Liver (tissue), 8 donors: ENCODE measurements at regions not wholly inside any gene's neighbourhood (a gene's known extent, or its start where the extent isn't known, plus 50 kb on each side); places are given as distances from the start of the nearest gene placed in this dataset.
"Not testable (repeated sequence)": the region's sequence is repeated elsewhere in the genome, so short reads cannot be mapped to it uniquely, and the experiment has no call there.

ENCODE experiments used
- DNase-seq: peaks from one replicate; pipeline ENCODE4 v3.0.0-alpha.2; 2017; ENCODE audit warnings: low spot score
- H3K27ac ChIP-seq, 2 donors: one replicate each; pipeline ENCODE4 v1.7.0; 2013; ENCODE audit warnings: inconsistent platforms in 2 of 2, low read length in 2 of 2, control low read depth in 1 of 2, low read depth in 1 of 2, mild to moderate bottlenecking in 1 of 2
- H3K27me3 ChIP-seq, 4 donors: one replicate each; pipeline versions ENCODE4 v1.6.1 to v1.7.0; 2013; ENCODE audit warnings: low read length in 3 of 4, inconsistent platforms in 1 of 4, mild to moderate bottlenecking in 1 of 4, moderate library complexity in 1 of 4; ENCODE audit not compliant: control insufficient read depth in 4 of 4, insufficient read depth in 4 of 4
- H3K36me3 ChIP-seq, 4 donors: one replicate each; pipeline versions ENCODE4 v1.6.1 to v1.7.0; 2013; ENCODE audit warnings: low read length in 3 of 4, mild to moderate bottlenecking in 3 of 4, low read depth in 1 of 4, moderate library complexity in 1 of 4; ENCODE audit not compliant: control insufficient read depth in 4 of 4, insufficient read depth in 3 of 4
- H3K4me1 ChIP-seq, 4 donors: one replicate each; pipeline versions ENCODE4 v1.6.1 to v1.7.0; 2013; ENCODE audit warnings: low read length in 3 of 4, mild to moderate bottlenecking in 3 of 4, moderate library complexity in 1 of 4; ENCODE audit not compliant: control insufficient read depth in 4 of 4, insufficient read depth in 4 of 4
- H3K4me3 ChIP-seq, 3 donors: one replicate each; pipeline versions ENCODE4 v1.6.1 to v1.7.0; 2013; ENCODE audit warnings: low read length in 3 of 3, control low read depth in 1 of 3, low read depth in 1 of 3, mild to moderate bottlenecking in 1 of 3
- H3K9ac ChIP-seq, 2 donors: one replicate each; pipeline ENCODE4 v1.7.0; 2013; ENCODE audit warnings: low read length in 2 of 2, mild to moderate bottlenecking in 2 of 2, moderate library complexity in 2 of 2, control low read depth in 1 of 2, low read depth in 1 of 2
- H3K9me3 ChIP-seq, 4 donors: one replicate each; pipeline versions ENCODE4 v1.6.1 to v1.7.0; 2013; ENCODE audit warnings: low read length in 3 of 4; ENCODE audit not compliant: control insufficient read depth in 4 of 4
- EGR1 ChIP-seq, 2 donors: IDR thresholded peaks; 2 replicates each; pipeline ENCODE4 v1.6.1; 2016 to 2018; ENCODE audit warnings: antibody characterized with exemption in 2 of 2, low read depth in 2 of 2
- FOXA1 ChIP-seq: IDR thresholded peaks from 2 replicates; pipeline ENCODE4 v1.6.1; 2016; ENCODE audit warnings: antibody characterized with exemption
- FOXA2 ChIP-seq: IDR thresholded peaks from 2 replicates; pipeline ENCODE4 v1.6.1; 2016; ENCODE audit warnings: antibody characterized with exemption
- GABPA ChIP-seq, 2 donors: IDR thresholded peaks in 1 of 2; conservative IDR thresholded peaks in 1 of 2; 2 replicates each; pipeline ENCODE4 v1.6.1; 2016; ENCODE audit warnings: antibody characterized with exemption in 2 of 2, mild to moderate bottlenecking in 1 of 2, moderate library complexity in 1 of 2
- HNF4G ChIP-seq: IDR thresholded peaks from 2 replicates; pipeline ENCODE4 v1.6.1; 2016; ENCODE audit warnings: antibody characterized with exemption
- NR2F2 ChIP-seq: IDR thresholded peaks from 2 replicates; pipeline ENCODE4 v1.6.1; 2016; ENCODE audit warnings: antibody characterized with exemption
- RAD21 ChIP-seq, 2 donors: IDR thresholded peaks; 2 replicates each; pipeline ENCODE4 v1.6.1; 2016; ENCODE audit warnings: antibody characterized with exemption in 2 of 2, mild to moderate bottlenecking in 2 of 2
- RXRA ChIP-seq, 2 donors: IDR thresholded peaks; 2 replicates each; pipeline ENCODE4 v1.6.1; 2017 to 2018; ENCODE audit warnings: antibody characterized with exemption in 2 of 2, mild to moderate bottlenecking in 1 of 2
- YY1 ChIP-seq: IDR thresholded peaks from 2 replicates; pipeline ENCODE4 v1.6.1; 2016; ENCODE audit warnings: antibody characterized with exemption, mild to moderate bottlenecking
- WGBS: extraction: QIAGEN DNeasy Blood & Tissue Kit; methylation state at CpG from one replicate; pipeline ENCODE4 v1.1.7; 2013; 5-methylcytosine and 5-hydroxymethylcytosine counted together
- TF ChIP-seq, protein P1 (sequence below): fragments of 150-350 bp; IDR thresholded peaks from 2 replicates; pipeline ENCODE4 v1.5.1; 2017; ENCODE audit warnings: improper control_type of control experiment, low read depth, low read length; ENCODE audit not compliant: missing input control
- TF ChIP-seq, protein P2 (sequence below): IDR thresholded peaks from 2 replicates; pipeline ENCODE4 v1.6.1; 2016; ENCODE audit warnings: antibody characterized with exemption, mild to moderate bottlenecking
- TF ChIP-seq, protein P3 (sequence below): IDR thresholded peaks from 2 replicates; pipeline ENCODE4 v1.6.1; 2016; ENCODE audit warnings: antibody characterized with exemption
- TF ChIP-seq, protein P4 (sequence below): IDR thresholded peaks from 2 replicates; pipeline ENCODE4 v1.6.1; 2016; ENCODE audit warnings: antibody characterized with exemption
- donor health status: healthy.
- donor health status: healthy.
- donor health status: healthy.
- donor health status: healthy.
- donor health status: healthy.

DNA sequence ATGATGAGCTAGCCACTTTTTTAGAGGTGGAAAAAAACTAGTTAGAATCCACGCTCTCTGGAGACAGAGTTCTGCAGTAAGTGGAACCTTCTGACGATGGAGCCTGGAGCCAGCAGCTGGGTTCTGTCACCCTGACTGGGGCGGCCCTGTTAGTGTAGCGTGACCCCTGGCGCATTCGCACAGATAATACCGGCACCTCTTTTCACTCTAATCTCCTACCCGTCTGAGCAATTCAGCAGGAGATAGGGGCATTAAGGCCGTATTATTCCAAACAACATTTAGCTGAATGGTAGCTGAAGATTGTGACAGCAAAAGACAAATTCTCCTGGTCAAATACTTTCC is 292.6 kb downstream of the FBXO8 start:
- H3K27me3 ChIP-seq: peaks cover 0 to 6% (median 3%) of the 10 kb centered on the region in 4 donors
- H3K9ac ChIP-seq: no peak overlapping the region
- no peaks in the 10 kb centered on the region for H3K4me1 ChIP-seq
- peaks cover 0 to 1% (median 0%) of the 10 kb centered on the region in 4 donors for H3K9me3 ChIP-seq
- H3K36me3 ChIP-seq: no peaks in the 10 kb centered on the region
- TF ChIP-seq, protein P1, sequence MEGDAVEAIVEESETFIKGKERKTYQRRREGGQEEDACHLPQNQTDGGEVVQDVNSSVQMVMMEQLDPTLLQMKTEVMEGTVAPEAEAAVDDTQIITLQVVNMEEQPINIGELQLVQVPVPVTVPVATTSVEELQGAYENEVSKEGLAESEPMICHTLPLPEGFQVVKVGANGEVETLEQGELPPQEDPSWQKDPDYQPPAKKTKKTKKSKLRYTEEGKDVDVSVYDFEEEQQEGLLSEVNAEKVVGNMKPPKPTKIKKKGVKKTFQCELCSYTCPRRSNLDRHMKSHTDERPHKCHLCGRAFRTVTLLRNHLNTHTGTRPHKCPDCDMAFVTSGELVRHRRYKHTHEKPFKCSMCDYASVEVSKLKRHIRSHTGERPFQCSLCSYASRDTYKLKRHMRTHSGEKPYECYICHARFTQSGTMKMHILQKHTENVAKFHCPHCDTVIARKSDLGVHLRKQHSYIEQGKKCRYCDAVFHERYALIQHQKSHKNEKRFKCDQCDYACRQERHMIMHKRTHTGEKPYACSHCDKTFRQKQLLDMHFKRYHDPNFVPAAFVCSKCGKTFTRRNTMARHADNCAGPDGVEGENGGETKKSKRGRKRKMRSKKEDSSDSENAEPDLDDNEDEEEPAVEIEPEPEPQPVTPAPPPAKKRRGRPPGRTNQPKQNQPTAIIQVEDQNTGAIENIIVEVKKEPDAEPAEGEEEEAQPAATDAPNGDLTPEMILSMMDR: no peak
- no peak for TF ChIP-seq HNF4G
- TF ChIP-seq RXRA (IDR thresholded peaks at IDR 0.05): peak in 1 of 2 donors; percentile 7
- TF ChIP-seq FOXA1: no peak
- TF ChIP-seq GABPA (IDR thresholded peaks at IDR 0.05 in 1 of 2, conservative IDR thresholded peaks at IDR 0.05 in 1 of 2): no peak
- no peak for TF ChIP-seq RAD21 (IDR thresholded peaks at IDR 0.05)
- no peak for TF ChIP-seq FOXA2
- TF ChIP-seq EGR1 (IDR thresholded peaks at IDR 0.05; ENCODE audit: low read depth in 2 of 2): no peak
- TF ChIP-seq, protein P2, sequence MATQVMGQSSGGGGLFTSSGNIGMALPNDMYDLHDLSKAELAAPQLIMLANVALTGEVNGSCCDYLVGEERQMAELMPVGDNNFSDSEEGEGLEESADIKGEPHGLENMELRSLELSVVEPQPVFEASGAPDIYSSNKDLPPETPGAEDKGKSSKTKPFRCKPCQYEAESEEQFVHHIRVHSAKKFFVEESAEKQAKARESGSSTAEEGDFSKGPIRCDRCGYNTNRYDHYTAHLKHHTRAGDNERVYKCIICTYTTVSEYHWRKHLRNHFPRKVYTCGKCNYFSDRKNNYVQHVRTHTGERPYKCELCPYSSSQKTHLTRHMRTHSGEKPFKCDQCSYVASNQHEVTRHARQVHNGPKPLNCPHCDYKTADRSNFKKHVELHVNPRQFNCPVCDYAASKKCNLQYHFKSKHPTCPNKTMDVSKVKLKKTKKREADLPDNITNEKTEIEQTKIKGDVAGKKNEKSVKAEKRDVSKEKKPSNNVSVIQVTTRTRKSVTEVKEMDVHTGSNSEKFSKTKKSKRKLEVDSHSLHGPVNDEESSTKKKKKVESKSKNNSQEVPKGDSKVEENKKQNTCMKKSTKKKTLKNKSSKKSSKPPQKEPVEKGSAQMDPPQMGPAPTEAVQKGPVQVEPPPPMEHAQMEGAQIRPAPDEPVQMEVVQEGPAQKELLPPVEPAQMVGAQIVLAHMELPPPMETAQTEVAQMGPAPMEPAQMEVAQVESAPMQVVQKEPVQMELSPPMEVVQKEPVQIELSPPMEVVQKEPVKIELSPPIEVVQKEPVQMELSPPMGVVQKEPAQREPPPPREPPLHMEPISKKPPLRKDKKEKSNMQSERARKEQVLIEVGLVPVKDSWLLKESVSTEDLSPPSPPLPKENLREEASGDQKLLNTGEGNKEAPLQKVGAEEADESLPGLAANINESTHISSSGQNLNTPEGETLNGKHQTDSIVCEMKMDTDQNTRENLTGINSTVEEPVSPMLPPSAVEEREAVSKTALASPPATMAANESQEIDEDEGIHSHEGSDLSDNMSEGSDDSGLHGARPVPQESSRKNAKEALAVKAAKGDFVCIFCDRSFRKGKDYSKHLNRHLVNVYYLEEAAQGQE: no peak
- TF ChIP-seq YY1: no peak
- TF ChIP-seq NR2F2: peak; percentile 91
- no peak overlapping the region for H3K27ac ChIP-seq
- no peak for DNase-seq
- 20% methylated on average over 9 of the region's 9 CpGs for WGBS
- H3K4me3 ChIP-seq: no peak overlapping the region

DNA sequence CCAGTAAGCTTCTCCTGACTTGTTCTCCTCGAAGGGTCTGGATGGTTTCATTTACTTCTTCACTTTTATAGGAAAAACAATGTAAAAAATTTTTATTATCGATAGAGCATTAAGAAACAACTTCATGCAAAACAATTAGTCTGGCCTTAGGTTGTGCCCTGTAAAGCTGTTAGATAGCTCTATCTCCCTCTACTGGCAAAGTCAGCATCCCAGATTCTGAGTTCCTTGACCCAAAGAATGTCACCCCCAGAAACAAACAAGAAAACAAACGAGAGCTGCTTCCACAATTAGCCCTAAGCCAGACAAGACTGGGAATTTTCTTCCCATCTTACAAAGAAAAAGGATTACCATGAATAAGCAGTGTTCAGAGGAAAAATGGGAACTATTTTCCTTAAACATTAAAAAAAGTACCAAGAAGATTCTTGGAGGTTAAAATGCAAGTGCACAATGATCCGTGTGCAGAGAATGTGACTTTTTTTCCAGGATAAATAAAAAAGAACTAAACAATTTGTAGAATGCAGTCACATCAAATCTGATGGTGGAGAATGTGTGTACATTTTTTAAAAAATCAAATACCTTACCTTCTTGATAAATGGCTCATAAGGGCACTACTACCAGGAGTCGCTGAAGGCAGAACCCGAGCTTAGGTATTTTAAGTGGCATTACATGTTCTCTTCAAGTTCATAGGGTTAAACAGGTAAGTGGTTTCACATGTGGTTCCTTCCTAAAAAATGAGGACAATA is 293.2 kb downstream of the FBXO8 start:
- peaks cover 0 to 6% (median 3%) of the 10 kb centered on the region in 4 donors for H3K27me3 ChIP-seq
- H3K9me3 ChIP-seq: peaks cover 0 to 1% (median 0%) of the 10 kb centered on the region in 4 donors
- H3K4me3 ChIP-seq: no peak overlapping the region
- TF ChIP-seq, protein P3, sequence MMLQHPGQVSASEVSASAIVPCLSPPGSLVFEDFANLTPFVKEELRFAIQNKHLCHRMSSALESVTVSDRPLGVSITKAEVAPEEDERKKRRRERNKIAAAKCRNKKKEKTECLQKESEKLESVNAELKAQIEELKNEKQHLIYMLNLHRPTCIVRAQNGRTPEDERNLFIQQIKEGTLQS: no peak
- TF ChIP-seq, protein P4, sequence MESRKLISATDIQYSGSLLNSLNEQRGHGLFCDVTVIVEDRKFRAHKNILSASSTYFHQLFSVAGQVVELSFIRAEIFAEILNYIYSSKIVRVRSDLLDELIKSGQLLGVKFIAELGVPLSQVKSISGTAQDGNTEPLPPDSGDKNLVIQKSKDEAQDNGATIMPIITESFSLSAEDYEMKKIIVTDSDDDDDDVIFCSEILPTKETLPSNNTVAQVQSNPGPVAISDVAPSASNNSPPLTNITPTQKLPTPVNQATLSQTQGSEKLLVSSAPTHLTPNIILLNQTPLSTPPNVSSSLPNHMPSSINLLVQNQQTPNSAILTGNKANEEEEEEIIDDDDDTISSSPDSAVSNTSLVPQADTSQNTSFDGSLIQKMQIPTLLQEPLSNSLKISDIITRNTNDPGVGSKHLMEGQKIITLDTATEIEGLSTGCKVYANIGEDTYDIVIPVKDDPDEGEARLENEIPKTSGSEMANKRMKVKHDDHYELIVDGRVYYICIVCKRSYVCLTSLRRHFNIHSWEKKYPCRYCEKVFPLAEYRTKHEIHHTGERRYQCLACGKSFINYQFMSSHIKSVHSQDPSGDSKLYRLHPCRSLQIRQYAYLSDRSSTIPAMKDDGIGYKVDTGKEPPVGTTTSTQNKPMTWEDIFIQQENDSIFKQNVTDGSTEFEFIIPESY: no peak
- TF ChIP-seq RAD21 (IDR thresholded peaks at IDR 0.05): peak; percentile 39 to 63
- TF ChIP-seq, protein P2: no peak
- no peak for DNase-seq
- WGBS: 34% methylated on average over 6 of the region's 6 CpGs
- no peaks in the 10 kb centered on the region for H3K4me1 ChIP-seq
- no peak overlapping the region for H3K9ac ChIP-seq
- no peaks in the 10 kb centered on the region for H3K36me3 ChIP-seq
- H3K27ac ChIP-seq: no peak overlapping the region

DNA sequence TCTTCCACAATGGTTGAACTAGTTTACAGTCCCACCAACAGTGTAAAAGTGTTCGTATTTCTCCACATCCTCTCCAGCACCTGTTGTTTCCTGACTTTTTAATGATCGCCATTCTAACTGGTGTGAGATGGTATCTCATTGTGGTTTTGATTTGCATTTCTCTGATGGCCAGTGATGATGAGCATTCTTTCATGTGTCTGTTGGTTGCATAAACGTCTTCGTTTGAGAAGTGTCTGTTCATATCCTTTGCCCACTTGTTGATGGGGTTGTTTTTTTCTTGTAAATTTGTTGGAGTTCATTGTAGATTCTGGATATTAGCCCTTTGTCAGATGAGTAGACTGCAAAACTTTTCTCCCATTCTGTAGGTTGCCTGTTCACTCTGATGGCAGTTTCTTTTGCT is 319.9 kb downstream of the FBXO8 start:
- H3K9ac ChIP-seq, H3K4me3 ChIP-seq, H3K27ac ChIP-seq, H3K36me3 ChIP-seq, H3K4me1 ChIP-seq, H3K9me3 ChIP-seq, H3K27me3 ChIP-seq, DNase-seq: not testable (repeated sequence)
- WGBS: 77% methylated on average over 3 of the region's 4 CpGs
